Ovary (tissue), 7 donors: ENCODE measurements at regions not wholly inside any gene's neighbourhood (a gene's known extent, or its start where the extent isn't known, plus 50 kb on each side); places are given as distances from the start of the nearest gene placed in this dataset.

Experiments used
- DNase-seq, 5 donors: peaks; one replicate each; pipeline ENCODE4 v3.0.0-alpha.2; 2019 to 2020
- H3K27ac ChIP-seq, 2 donors: fragments of 200-600 bp; one replicate each; pipeline versions ENCODE4 v1.5.1 to v1.8.0; 2019 to 2022
- H3K27me3 ChIP-seq: fragments of 200-600 bp; one replicate; pipeline ENCODE4 v1.8.0; 2022
- H3K36me3 ChIP-seq: fragments of 200-600 bp; sonication (generic); one replicate; pipeline ENCODE4 v1.5.1; 2019
- H3K4me1 ChIP-seq: one replicate; pipeline ENCODE4 v1.8.1; 2013; ENCODE audit warnings: mild to moderate bottlenecking, moderate library complexity; ENCODE audit not compliant: insufficient read depth
- H3K4me3 ChIP-seq: fragments of 200-600 bp; sonication (generic); one replicate; pipeline ENCODE4 v1.5.1; 2017
- H3K9me3 ChIP-seq, 2 donors: fragments of 200-600 bp in 1 of 2; sonication (generic) in 1 of 2; one replicate each; pipeline versions ENCODE4 v1.5.1 to v1.8.1; 2013 to 2019; ENCODE audit warnings: mild to moderate bottlenecking in 1 of 2, moderate library complexity in 1 of 2
- EP300 ChIP-seq: sonication (generic); formaldehyde crosslinking; IDR thresholded peaks from one replicate; pipeline ENCODE4 v1.6.1; 2017; ENCODE audit warnings: antibody characterized with exemption
- POLR2A ChIP-seq: fragments of 450-650 bp; IDR thresholded peaks from one replicate; pipeline ENCODE4 v1.6.1; 2017; ENCODE audit warnings: antibody characterized with exemption, mild to moderate bottlenecking, moderate library complexity
- WGBS, 3 donors: extraction: QIAGEN DNeasy Blood & Tissue Kit in 1 of 3; methylation state at CpG; one replicate each; pipeline versions ENCODE4 v1.1.5 to v1.1.7; 2013 to 2017; 5-methylcytosine and 5-hydroxymethylcytosine counted together
- intact Hi-C, 4 donors: fragments of 100-400 bp; cut with DNase I; formaldehyde crosslinking; loops; one replicate each; pipeline versions ENCODE4 v1.11.0 to v1.15.1; 2022 to 2023
- TF ChIP-seq, protein P1 (sequence below), 3 donors: fragments of 450-650 bp in 2 of 3; fragments of 200-600 bp in 1 of 3; IDR thresholded peaks; one replicate each; pipeline versions ENCODE4 v1.5.1 to v1.8.0; 2016 to 2022; ENCODE audit warnings: antibody characterized with exemption in 3 of 3, mild to moderate bottlenecking in 1 of 3
- donor health status: DM: no; HTN: no; CAD: no; lungs with moderate emphysema.
- donor health status: DM: no; HTN: no; CAD: no.
- donor health status: Bipolar disorder and iron deficiency.
- donor health status: DM: no; HTN: no; CAD: no.
- donor health status: DM: yes; HTN: yes; CAD: no.

DNA sequence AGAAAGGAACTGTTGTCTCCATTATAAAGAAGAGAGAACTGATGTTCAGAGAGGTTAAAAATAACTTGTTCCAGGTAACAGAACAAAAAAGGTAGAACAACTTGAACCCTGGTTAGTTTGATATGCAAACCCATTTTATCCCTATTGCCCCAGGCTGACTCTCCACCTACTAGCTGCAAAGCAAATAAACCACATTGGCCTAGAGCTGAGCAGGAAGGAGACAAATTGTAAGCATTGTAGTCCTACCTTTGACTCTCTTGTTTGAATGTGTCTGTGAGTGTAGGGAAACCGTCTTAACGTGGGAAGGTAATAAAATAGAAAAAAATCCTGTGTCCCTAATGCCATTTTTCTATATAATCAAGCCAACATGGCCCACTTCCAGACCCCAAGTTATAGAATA lies 126.4 kb downstream of the CCER1 start:
- DNase-seq, result no peak
- WGBS, 3 donors, result 34 to 68% (median 65%) methylated on average over 2 of the region's 2 CpGs
- Histone ChIP-seq H3K4me3 (no peak overlapping the region), H3K9me3 (no peaks in the 10 kb centered on the region), H3K36me3 (no peaks in the 10 kb centered on the region), H3K4me1 (no peaks in the 10 kb centered on the region), H3K27ac (no peak overlapping the region), H3K27me3 (no peaks in the 10 kb centered on the region)
- no peak for TF ChIP-seq EP300
- intact Hi-C loops, result no loop called here

DNA sequence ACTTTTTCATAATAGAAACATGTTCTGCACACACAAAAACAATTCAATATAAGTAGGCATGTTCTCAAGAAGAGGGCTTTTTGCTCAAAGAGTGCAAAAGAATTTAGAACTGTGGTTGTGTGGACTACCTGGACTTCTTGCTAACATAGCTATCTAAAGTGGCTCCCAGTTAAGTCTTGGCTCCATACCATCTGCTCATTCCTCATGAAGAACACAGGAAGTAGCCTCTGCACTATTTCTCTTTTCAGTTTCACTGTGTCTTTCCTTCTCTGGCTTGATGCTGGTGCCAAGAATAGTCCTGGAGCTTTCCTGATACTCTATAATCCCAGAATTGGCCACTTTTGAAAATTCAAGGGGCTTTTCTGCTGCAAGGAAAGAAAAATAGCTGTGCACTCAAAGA lies 127.4 kb downstream of the CCER1 start:
- Histone ChIP-seq H3K4me3 (no peak overlapping the region), H3K27me3 (no peaks in the 10 kb centered on the region), H3K36me3 (no peaks in the 10 kb centered on the region), H3K9me3 (no peaks in the 10 kb centered on the region), H3K4me1 (no peaks in the 10 kb centered on the region), H3K27ac (no peak overlapping the region)
- intact Hi-C loops, result no loop called here
- TF ChIP-seq EP300 (no peak), POLR2A (no peak)
- TF ChIP-seq, protein P1, sequence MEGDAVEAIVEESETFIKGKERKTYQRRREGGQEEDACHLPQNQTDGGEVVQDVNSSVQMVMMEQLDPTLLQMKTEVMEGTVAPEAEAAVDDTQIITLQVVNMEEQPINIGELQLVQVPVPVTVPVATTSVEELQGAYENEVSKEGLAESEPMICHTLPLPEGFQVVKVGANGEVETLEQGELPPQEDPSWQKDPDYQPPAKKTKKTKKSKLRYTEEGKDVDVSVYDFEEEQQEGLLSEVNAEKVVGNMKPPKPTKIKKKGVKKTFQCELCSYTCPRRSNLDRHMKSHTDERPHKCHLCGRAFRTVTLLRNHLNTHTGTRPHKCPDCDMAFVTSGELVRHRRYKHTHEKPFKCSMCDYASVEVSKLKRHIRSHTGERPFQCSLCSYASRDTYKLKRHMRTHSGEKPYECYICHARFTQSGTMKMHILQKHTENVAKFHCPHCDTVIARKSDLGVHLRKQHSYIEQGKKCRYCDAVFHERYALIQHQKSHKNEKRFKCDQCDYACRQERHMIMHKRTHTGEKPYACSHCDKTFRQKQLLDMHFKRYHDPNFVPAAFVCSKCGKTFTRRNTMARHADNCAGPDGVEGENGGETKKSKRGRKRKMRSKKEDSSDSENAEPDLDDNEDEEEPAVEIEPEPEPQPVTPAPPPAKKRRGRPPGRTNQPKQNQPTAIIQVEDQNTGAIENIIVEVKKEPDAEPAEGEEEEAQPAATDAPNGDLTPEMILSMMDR (IDR thresholded peaks at IDR 0.05), result no peak
- DNase-seq, result no peak

DNA sequence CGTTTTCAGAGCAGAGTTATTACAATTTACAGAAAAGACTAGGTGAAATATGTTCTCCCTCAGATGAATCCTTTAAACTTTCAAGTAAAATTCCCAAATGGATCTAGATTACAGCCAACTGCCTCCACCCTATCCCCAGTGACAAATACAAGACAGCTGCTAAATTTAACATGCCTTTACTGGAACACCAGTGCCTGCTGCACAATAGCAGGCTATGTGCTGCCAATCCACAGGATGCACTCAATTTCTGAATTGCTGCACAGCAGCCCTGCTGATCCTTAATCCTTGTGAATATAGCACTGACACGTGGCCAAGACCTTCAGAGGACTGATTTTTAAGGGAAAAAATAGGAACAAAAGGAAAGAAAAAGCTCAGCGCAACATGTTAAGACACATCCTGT lies 128.9 kb downstream of the CCER1 start:
- no peak overlapping the region for H3K27ac ChIP-seq
- TF ChIP-seq, protein P1 (IDR thresholded peaks at IDR 0.05), result no peak
- TF ChIP-seq EP300 (no peak), POLR2A (no peak)
- H3K36me3 ChIP-seq, result no peaks in the 10 kb centered on the region
- DNase-seq, result no peak
- WGBS, 3 donors, result 82 to 85% (median 82%) methylated on average over 3 of the region's 3 CpGs
- no peaks in the 10 kb centered on the region for H3K4me1 ChIP-seq
- H3K4me3 ChIP-seq, result no peak overlapping the region
- intact Hi-C loops, result no loop called here
- no peaks in the 10 kb centered on the region for H3K9me3 ChIP-seq
- H3K27me3 ChIP-seq, result no peaks in the 10 kb centered on the region

DNA sequence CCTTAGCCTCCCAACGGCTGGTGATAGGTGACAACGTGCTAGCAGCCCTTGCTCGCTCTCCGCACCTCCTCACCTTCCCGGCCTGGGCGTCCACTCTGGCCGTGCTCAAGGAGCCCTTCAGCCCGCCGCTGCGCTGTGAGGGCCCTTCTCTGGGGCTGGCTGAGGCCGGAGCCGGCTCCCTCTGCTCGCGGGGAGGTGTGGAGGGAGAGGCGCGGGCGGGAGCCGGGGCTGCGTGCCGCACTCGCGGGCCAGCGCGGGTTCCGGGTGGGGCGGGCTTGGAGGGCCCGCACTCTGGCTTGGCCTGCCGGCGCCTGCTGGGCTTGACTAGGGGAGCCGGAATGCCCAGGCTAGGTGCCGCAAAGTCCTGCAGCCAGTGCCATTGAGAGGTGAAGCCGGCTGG lies 131.1 kb downstream of the CCER1 start:
- intact Hi-C loops, result no loop called here
- H3K4me3 ChIP-seq, result no peak overlapping the region
- DNase-seq, result no peak
- no peaks in the 10 kb centered on the region for H3K9me3 ChIP-seq
- TF ChIP-seq EP300 (no peak), POLR2A (no peak)
- TF ChIP-seq, protein P1 (IDR thresholded peaks at IDR 0.05), result no peak
- no peaks in the 10 kb centered on the region for H3K27me3 ChIP-seq
- 96 to 99% (median 97%) methylated on average over 32 of the region's 32 CpGs for WGBS, 3 donors
- no peak overlapping the region for H3K27ac ChIP-seq
- no peaks in the 10 kb centered on the region for H3K4me1 ChIP-seq
- H3K36me3 ChIP-seq, result no peaks in the 10 kb centered on the region

DNA sequence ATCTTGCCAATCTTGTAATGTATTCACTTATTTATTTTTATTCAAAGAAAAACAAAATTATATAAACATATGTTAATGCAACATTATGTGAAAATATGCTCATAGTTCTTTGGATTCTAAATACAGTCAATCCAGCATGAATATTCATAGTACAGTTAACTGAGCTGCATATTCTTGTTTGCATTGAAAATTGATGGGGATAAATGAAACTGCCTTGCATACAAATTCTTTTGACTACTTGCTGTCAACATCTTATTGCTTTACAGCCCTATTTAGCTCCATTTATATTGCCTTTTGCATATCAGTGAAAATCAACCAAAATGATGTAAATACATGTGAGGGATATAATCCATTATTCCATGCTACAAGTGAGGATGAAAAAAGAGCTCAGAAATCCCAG lies 135.3 kb downstream of the CCER1 start:
- Histone ChIP-seq H3K9me3 (no peaks in the 10 kb centered on the region), H3K36me3 (no peaks in the 10 kb centered on the region), H3K4me1 (no peaks in the 10 kb centered on the region), H3K4me3 (no peak overlapping the region), H3K27ac (no peak overlapping the region), H3K27me3 (no peaks in the 10 kb centered on the region)
- TF ChIP-seq, protein P1 (IDR thresholded peaks at IDR 0.05), result no peak
- no peak for TF ChIP-seq EP300
- TF ChIP-seq POLR2A, result no peak
- intact Hi-C loops, result no loop called here
- no peak for DNase-seq
